ENCODE measurements at regions not wholly inside any gene's neighbourhood (a gene's known extent, or its start where the extent isn't known, plus 50 kb on each side); places are given as distances from the start of the nearest gene placed in this dataset.

DNA sequence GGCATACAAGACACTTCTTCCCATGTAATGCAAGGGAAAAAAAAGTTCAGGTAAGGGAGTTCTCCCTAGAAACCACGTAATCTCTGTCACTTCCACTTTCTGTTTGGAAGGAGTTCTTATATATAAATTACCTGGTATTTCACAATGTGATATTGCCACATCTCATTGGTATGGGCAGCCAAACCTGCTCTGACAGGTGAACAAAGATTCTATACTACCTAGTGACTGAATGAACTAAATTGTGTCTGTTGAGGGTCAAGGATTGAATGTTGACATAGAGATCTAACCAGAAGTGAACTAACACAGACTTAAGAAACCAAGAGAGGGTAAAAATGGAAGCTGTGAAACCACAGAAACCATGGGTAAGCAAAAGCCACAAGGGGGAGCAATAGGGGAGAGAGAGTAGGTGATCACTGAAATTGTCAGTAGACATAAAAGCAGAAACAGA, 161.3 kb downstream of the RPL10L start:
- 66% methylated on average over 1 of the region's 1 CpG for WGBS
- Histone ChIP-seq H3K4me3 (ENCODE audit: low read depth, low read length) (no peak overlapping the region), H3K27ac (ENCODE audit: low read depth) (no peak overlapping the region), H3K36me3 (ENCODE audit: insufficient read depth) (peaks cover 2% of the 10 kb centered on the region), H3K4me1 (ENCODE audit: insufficient read depth) (no peaks in the 10 kb centered on the region)
- no peak for DNase-seq (ENCODE audit: extremely low spot score)

DNA sequence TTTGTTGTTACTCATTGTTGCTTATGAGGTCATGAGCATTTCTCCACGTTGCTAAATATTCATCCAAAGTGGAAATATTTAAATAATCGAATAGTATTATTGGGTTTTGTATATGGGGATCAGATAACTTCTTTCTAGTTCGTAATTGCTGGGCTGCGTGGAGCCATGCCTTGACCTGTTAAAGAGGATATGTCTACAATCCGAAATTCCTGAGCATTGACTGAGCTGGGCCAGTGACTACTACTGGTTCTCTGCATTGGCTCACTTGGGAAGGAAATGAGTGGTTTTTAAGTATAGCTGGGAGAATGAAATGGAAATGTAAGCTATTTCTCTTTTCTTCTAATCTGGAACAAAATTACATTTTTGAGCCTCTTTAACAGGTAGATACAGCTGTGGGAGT, 163.2 kb downstream of the RPL10L start:
- H3K4me3 ChIP-seq (ENCODE audit: low read depth, low read length), result no peak overlapping the region
- DNase-seq (ENCODE audit: extremely low spot score), result no peak
- H3K4me1 ChIP-seq (ENCODE audit: insufficient read depth), result no peaks in the 10 kb centered on the region
- peaks cover 2% of the 10 kb centered on the region for H3K36me3 ChIP-seq (ENCODE audit: insufficient read depth)
- H3K27ac ChIP-seq (ENCODE audit: low read depth), result no peak overlapping the region
- WGBS, result 86% methylated on average over 5 of the region's 5 CpGs

DNA sequence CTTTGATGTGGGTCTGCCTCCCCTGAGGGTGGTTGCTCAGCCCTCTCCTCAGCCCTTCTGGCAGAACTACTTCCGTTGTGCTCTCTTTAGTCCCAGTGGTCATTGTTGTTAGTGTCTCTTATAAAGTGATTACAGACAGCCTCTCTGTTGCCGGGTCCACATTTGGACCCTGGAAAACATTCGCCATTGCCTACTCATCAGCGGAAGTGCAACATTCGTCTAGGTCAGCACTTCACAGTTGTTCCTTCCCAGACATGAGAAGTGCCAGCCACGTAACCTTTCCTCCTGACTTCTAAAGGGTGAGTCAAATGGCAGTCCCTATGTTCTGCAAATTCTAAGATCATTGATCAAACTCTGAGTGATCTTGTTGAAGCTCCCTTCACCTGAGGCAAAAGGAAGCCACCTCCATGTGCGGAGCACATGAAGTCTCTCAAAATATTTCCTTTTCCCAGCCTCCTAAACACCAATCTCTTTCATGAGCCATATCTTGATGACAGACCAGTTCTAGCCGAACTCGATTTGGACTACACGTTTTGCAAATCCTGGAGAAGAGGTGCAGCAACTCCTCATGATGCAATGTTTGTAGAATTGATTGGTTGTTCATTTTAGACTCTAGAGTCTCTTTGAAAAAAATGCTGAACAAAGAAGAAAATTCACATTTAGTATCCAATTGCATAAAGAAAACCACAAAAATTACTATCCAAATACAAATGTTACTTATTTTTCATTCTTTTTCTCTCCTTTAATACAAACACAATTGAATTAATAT, 163.8 kb downstream of the RPL10L start:
- DNase-seq (ENCODE audit: extremely low spot score), result no peak
- Histone ChIP-seq H3K36me3 (ENCODE audit: insufficient read depth) (peaks cover 2% of the 10 kb centered on the region), H3K27ac (ENCODE audit: low read depth) (no peak overlapping the region), H3K4me3 (ENCODE audit: low read depth, low read length) (no peak overlapping the region), H3K4me1 (ENCODE audit: insufficient read depth) (no peaks in the 10 kb centered on the region)
- 87% methylated on average over 10 of the region's 10 CpGs for WGBS

DNA sequence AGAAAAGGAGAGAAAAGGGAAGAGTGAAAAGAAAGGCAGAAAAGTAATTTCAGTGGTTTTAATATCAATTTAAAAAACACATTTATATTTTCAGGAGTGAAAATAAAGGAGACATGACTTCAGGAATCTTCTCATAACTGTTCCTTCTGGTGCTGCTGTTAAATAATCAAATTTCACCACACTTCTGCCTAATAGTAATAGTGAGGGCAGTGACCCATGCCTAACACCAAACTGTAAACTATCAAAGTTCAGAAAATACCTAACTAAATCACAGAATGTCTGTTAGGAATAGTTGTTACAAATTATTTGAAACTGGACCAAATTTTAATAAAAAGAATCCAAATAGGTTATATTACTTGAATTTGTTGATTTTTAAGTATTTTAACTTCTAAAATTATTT, 169.4 kb downstream of the RPL10L start:
- Histone ChIP-seq H3K4me3 (ENCODE audit: low read depth, low read length) (no peak overlapping the region), H3K36me3 (ENCODE audit: insufficient read depth) (no peaks in the 10 kb centered on the region), H3K27ac (ENCODE audit: low read depth) (no peak overlapping the region), H3K4me1 (ENCODE audit: insufficient read depth) (no peaks in the 10 kb centered on the region)
- DNase-seq (ENCODE audit: extremely low spot score), result no peak

DNA sequence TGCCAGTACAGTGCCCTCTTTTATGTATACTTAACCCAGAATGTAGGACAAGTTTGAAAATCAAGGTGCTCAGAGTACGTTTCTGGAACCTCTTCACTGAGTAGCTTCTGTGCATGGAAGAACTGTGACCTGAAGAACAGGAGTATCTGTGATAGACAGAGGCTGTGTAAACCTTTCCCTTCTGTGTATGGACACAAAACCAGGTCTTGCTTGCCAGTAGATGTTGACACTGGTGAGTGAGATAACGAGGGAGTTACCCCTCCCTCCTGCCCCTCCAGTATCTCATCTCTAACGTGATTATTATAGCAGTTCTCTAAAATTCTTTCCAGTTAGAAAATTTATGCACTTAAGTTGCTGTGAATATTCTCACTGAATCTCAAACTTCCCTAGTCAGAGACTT, 170.8 kb downstream of the RPL10L start:
- Histone ChIP-seq H3K4me3 (ENCODE audit: low read depth, low read length) (no peak overlapping the region), H3K4me1 (ENCODE audit: insufficient read depth) (no peaks in the 10 kb centered on the region), H3K27ac (ENCODE audit: low read depth) (no peak overlapping the region), H3K36me3 (ENCODE audit: insufficient read depth) (no peaks in the 10 kb centered on the region)
- no peak for DNase-seq (ENCODE audit: extremely low spot score)
- 39% methylated on average over 3 of the region's 3 CpGs for WGBS

DNA sequence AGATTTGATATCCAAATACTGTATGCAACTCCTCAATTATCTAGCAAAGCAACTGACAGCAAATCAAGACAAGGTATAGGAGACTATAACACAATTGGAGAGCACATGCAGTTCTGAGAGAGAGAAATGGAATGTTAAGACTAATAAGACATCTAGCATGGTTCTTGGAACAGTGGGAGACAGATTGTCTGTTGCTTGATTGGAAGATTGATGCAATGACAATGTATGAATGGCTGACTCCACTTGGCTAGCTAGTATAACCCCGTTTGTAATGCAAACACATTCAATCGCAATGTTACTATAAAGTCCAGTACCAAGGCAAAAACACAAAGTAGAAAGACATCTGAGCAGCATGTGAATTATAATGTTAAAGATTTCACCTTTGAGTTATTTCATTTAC, 179.3 kb downstream of the RPL10L start:
- no peaks in the 10 kb centered on the region for H3K4me1 ChIP-seq (ENCODE audit: insufficient read depth)
- H3K27ac ChIP-seq (ENCODE audit: low read depth), result no peak overlapping the region
- WGBS, result 78% methylated on average over 2 of the region's 2 CpGs
- no peak for DNase-seq (ENCODE audit: extremely low spot score)
- H3K36me3 ChIP-seq (ENCODE audit: insufficient read depth), result no peaks in the 10 kb centered on the region
- H3K4me3 ChIP-seq (ENCODE audit: low read depth, low read length), result no peak overlapping the region

DNA sequence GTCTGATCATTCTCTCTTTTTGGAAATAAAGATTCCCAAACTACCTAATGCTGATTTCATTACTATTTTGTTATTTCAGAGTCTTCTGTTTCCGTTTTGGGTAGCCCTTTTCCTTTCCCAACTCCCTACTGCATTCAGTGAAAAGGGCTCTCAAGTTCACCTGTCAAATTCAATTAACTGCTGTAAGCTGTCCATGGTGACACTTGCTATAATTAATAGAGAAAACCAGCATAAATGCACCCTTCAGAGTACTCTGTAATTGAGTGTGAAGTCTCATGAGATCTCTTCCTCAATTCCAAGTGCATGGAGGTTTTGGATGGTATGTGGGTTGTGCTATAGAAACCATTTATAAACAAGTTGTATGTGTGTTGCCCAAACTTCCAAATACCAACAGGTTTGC, 187.2 kb downstream of the RPL10L start:
- Histone ChIP-seq H3K36me3 (ENCODE audit: insufficient read depth) (no peaks in the 10 kb centered on the region), H3K27ac (ENCODE audit: low read depth) (no peak overlapping the region), H3K4me3 (ENCODE audit: low read depth, low read length) (no peak overlapping the region), H3K4me1 (ENCODE audit: insufficient read depth) (no peaks in the 10 kb centered on the region)
- WGBS, result 68% methylated on average over 1 of the region's 1 CpG
- DNase-seq (ENCODE audit: extremely low spot score), result no peak

DNA sequence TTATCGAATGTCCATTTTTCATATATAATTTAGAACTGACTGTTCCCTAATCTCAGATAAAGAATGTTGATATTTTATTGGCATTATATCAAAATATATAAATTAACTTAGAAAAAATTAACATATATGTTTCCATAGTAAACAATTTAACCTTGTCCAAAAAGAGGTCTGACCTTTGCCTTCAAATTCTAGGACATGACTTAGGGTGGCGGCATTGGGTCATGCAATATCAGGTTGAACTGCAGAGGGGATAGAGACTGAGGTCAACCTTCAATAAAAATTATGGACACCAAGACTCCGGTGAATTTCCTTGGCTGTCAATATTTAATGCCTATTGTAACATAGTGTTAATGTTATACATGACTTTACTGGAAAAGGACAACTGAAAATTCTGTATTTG, 199.8 kb downstream of the RPL10L start:
- DNase-seq (ENCODE audit: extremely low spot score), result no peak
- no peak overlapping the region for H3K27ac ChIP-seq (ENCODE audit: low read depth)

DNA sequence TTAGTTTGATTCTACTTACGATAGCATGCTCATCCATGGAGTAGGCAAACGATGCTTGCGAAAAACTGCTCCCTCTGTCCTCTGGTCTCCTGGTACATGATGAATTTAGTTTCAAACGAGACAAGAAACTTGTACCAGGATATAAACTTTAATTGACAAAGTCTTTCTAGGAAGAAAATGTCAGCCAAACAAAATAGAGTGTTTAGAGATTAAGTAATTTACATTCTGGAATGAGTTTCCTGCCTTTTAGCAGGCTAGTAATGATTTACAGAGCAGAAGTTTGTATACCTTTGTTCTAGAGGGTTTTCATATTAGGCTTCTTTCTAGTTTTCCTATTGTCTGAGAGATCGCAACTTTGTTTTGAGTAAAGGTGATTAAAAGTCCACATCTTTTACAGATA, 206.9 kb downstream of the RPL10L start:
- H3K4me1 ChIP-seq (ENCODE audit: insufficient read depth), result no peaks in the 10 kb centered on the region
- no peak for DNase-seq (ENCODE audit: extremely low spot score)
- H3K27ac ChIP-seq (ENCODE audit: low read depth), result no peak overlapping the region
- H3K4me3 ChIP-seq (ENCODE audit: low read depth, low read length), result no peak overlapping the region
- 68% methylated on average over 5 of the region's 5 CpGs for WGBS
- no peaks in the 10 kb centered on the region for H3K36me3 ChIP-seq (ENCODE audit: insufficient read depth)

More for the DNA sequence above, 199.8 kb downstream of the RPL10L start:
- Histone ChIP-seq H3K36me3 (ENCODE audit: insufficient read depth) (no peaks in the 10 kb centered on the region), H3K4me1 (ENCODE audit: insufficient read depth) (no peaks in the 10 kb centered on the region), H3K4me3 (ENCODE audit: low read depth, low read length) (no peak overlapping the region)
- WGBS, result 92% methylated on average over 3 of the region's 3 CpGs

DNA sequence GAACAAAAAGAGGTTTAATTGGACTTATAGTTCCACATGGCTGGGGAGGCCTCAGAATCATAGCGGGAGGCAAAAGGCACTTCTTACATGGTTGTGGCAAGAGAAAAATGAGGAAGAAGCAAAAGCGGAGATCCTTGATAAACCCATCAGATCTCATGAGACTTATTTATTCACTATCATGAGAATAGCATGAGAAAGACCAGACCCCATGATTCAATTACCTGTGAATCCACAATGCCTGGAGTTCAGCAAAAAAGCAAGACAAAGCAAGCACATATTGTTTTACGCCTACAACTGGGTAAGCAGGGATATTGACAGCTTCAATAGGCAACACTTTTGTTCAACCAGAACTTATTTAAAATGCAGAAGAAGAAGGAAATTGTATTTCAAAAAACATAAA, 218.2 kb downstream of the RPL10L start:
- WGBS, result 91% methylated on average over 3 of the region's 3 CpGs
- H3K27ac ChIP-seq (ENCODE audit: low read depth), result no peak overlapping the region
- no peak for DNase-seq (ENCODE audit: extremely low spot score)

DNA sequence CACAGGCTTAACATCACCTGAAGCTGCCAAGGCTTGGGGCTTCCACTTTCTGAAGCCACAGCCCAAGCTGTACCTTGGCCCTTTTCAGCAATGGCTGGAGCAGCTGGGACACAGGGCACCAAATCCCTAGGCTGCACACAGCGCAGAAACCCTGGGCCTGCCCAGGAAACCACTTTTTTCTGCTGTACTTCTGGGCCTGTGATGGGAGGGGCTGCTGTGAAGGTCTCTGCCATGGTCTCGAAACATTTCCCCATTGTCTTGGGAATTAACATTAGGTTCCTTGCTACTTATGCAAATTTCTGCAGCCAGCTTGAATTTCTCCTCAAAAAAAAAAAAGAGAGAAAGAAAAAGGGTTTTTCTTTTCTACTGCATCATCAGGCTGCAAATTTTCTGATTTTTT, 219.1 kb downstream of the RPL10L start:
- H3K4me1 ChIP-seq (ENCODE audit: insufficient read depth), result no peaks in the 10 kb centered on the region
- no peaks in the 10 kb centered on the region for H3K36me3 ChIP-seq (ENCODE audit: insufficient read depth)
- H3K4me3 ChIP-seq (ENCODE audit: low read depth, low read length), result no peak overlapping the region
- DNase-seq (ENCODE audit: extremely low spot score), result no peak
- H3K27ac ChIP-seq (ENCODE audit: low read depth), result no peak overlapping the region
- 70% methylated on average over 2 of the region's 2 CpGs for WGBS

More for the DNA sequence above, 218.2 kb downstream of the RPL10L start:
- H3K4me3 ChIP-seq (ENCODE audit: low read depth, low read length), result no peak overlapping the region
- H3K4me1 ChIP-seq (ENCODE audit: insufficient read depth), result no peaks in the 10 kb centered on the region
- no peaks in the 10 kb centered on the region for H3K36me3 ChIP-seq (ENCODE audit: insufficient read depth)

DNA sequence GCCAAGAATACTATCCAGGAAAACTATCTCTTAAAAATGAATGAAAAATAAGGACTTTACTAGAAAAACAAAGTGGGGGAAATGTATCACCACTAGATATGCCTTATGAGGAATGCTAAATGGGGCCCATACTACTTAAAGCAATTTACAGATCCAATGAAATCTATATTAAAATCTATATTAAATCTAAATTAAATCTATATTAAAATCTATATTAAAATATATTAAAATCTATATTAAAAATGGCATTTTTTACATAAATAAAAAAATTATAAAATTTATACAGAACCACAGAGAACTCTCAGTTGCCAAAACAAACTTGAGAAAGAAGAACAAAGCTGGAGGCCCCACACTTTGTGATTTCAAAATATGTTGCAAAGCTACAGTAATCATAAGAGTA, 234.5 kb downstream of the RPL10L start:
- Histone ChIP-seq H3K27ac (ENCODE audit: low read depth) (no peak overlapping the region), H3K36me3 (ENCODE audit: insufficient read depth) (no peaks in the 10 kb centered on the region), H3K4me3 (ENCODE audit: low read depth, low read length) (no peak overlapping the region), H3K4me1 (ENCODE audit: insufficient read depth) (no peaks in the 10 kb centered on the region)
- DNase-seq (ENCODE audit: extremely low spot score), result no peak

DNA sequence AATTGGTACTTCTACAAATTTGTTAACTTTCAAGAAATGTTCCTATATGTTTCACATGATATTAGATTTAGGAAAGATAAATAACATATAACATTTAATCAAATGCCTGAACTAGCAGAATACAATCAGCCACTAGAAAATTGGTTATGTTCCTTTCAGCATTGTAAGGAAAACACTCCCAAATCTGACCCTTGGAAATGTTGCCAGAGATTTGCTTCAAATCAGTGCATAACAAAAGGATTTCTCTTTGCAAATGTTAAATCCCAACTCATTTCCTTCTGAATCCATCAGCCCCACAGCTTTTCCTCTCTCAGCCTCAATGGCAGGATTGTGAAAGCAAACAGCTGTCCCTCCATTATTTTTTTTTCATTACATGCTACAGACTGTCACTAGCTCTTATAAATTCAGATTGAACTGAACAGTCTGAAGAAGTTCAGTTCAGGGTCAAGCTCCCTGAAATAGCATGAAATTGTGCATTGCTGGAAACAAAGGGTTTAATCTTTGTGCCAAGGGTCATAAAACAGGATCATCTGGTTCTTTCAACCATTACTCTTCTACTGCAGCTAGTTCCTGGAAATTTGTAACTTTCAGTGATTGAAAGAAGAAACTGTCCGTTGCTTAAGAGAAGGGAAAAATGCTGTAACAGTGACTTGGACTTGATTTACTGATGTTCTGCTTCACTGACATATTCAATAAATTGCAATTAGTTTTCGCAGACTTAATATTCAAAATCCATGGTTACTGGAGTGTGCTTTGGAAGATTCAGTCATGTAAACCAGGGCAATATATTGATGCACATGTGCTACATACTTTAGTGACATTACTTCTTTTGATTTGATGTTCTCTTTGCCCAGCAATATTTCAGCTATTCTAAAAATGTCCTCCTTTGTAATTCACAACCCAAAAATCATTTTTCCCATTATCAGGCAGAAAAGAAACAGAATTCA, 246.4 kb downstream of the RPL10L start:
- no peaks in the 10 kb centered on the region for H3K4me1 ChIP-seq (ENCODE audit: insufficient read depth)
- DNase-seq (ENCODE audit: extremely low spot score), result peak; percentile 75
- no peak overlapping the region for H3K27ac ChIP-seq (ENCODE audit: low read depth)
- no peaks in the 10 kb centered on the region for H3K36me3 ChIP-seq (ENCODE audit: insufficient read depth)
- WGBS, result 27% methylated on average over 2 of the region's 2 CpGs
- no peak overlapping the region for H3K4me3 ChIP-seq (ENCODE audit: low read depth, low read length)
